GM12878 (cell line): ENCODE measurements at regions not wholly inside any gene's neighbourhood (a gene's known extent, or its start where the extent isn't known, plus 50 kb on each side); places are given as distances from the start of the nearest gene placed in this dataset.

Experiments
- ATAC-seq: fragments of 200-7000 bp; cut with Tn5 transposase; 3 replicates; pipeline ENCODE4 v1.9.1; 2020; ENCODE audit warnings: mild to moderate bottlenecking, moderate library complexity
- BruUV-seq: library from RNA; stranded (reverse); fragments of 400-500 nt; replicated peaks from 2 replicates; lab custom pipeline; 2021; lab: Mats Ljungman, UMichigan
- CTCF ChIA-PET: fragments of 300-600 bp; sonication (Branson Sonifier 250); formaldehyde crosslinking; extraction: SDS; loops from one replicate; lab custom pipeline; 2021; ENCODE audit warnings: inconsistent platforms; lab: Yijun Ruan, JAX
- POLR2A ChIA-PET: fragments of 350-600 bp; formaldehyde crosslinking; extraction: SDS; loops from one replicate; lab custom pipeline; 2021; ENCODE audit warnings: inconsistent platforms; lab: Charles Lee
- RAD21 ChIA-PET: fragments of 300-600 bp; sonication (Branson Sonifier 250); formaldehyde crosslinking; loops from one replicate; lab custom pipeline; 2023; ENCODE audit warnings: antibody characterized with exemption; ENCODE audit not compliant: unreplicated experiment; lab: Charles Lee
- SMC1A ChIA-PET: fragments of 300-600 bp; sonication (Branson Sonifier 250); formaldehyde crosslinking; loops from one replicate; lab custom pipeline; 2023; ENCODE audit not compliant: unreplicated experiment, uncharacterized antibody; lab: Charles Lee
- DNase-seq: peaks from one replicate; pipeline ENCODE4 v3.0.0-alpha.2; 2011; ENCODE audit warnings: low read depth, low spot score
- FAIRE-seq: peaks from 3 replicates; lab custom pipeline; 2011; peaks lifted over from hg19 to GRCh38; lab: Jason Lieb, UNC
- H2AFZ ChIP-seq: 2 replicates; pipeline ENCODE4 v1.6.0; 2011; ENCODE audit warnings: low read depth, low read length, control low read depth; ENCODE audit not compliant: control insufficient read depth
- H3K27ac ChIP-seq: 2 replicates; pipeline ENCODE4 v1.5.1; 2011; ENCODE audit warnings: control low read depth; ENCODE audit not compliant: control insufficient read depth, insufficient read depth
- H3K27me3 ChIP-seq, 2 experiments: replicated peaks in 1 of 2; 2 replicates each; pipeline versions ENCODE4 v1.6.0 to v1.6.1; 2011; ENCODE audit warnings: low read length in 1 of 2; ENCODE audit not compliant: control insufficient read depth in 2 of 2, insufficient read depth in 2 of 2
- H3K36me3 ChIP-seq, 2 experiments: 2 replicates each; pipeline ENCODE4 v1.5.1; 2011; ENCODE audit warnings: low read length in 1 of 2; ENCODE audit not compliant: control insufficient read depth in 2 of 2, insufficient read depth in 2 of 2
- H3K4me1 ChIP-seq: 2 replicates; pipeline ENCODE4 v1.6.1; 2011; ENCODE audit warnings: mild to moderate bottlenecking, low read length, moderate library complexity, mixed read lengths; ENCODE audit not compliant: control insufficient read depth, insufficient read depth
- H3K4me2 ChIP-seq: 2 replicates; pipeline ENCODE4 v1.6.0; 2011; ENCODE audit warnings: control low read depth; ENCODE audit not compliant: control insufficient read depth, insufficient read depth
- H3K4me3 ChIP-seq: fragments of 200-600 bp; sonication (generic); 2 replicates; pipeline ENCODE4 v1.5.1; 2016
- H3K79me2 ChIP-seq: 2 replicates; pipeline ENCODE4 v1.6.0; 2011; ENCODE audit warnings: low read length; ENCODE audit not compliant: control insufficient read depth, insufficient read depth
- H3K9ac ChIP-seq: 2 replicates; pipeline ENCODE4 v1.8.0; 2011; ENCODE audit warnings: low read length, control low read depth, mixed read lengths; ENCODE audit not compliant: control insufficient read depth, insufficient read depth
- H3K9me3 ChIP-seq: replicated peaks from 3 replicates; pipeline ENCODE4 v1.5.1; 2011; ENCODE audit warnings: mild to moderate bottlenecking, low read length; ENCODE audit not compliant: control insufficient read depth, insufficient read depth
- H4K20me1 ChIP-seq: 2 replicates; pipeline ENCODE4 v1.6.0; 2011; ENCODE audit not compliant: control insufficient read depth, insufficient read depth
- CBFB ChIP-seq: IDR thresholded peaks from 2 replicates; pipeline ENCODE4 v1.6.1; 2016; ENCODE audit warnings: antibody characterized with exemption, low read depth
- EZH2 ChIP-seq: IDR thresholded peaks from 2 replicates; pipeline ENCODE4 v1.6.1; 2012; ENCODE audit warnings: low read depth, mild to moderate bottlenecking, control low read depth, inconsistent platforms, low read length, borderline replicate concordance; ENCODE audit not compliant: control insufficient read depth
- KAT2A ChIP-seq: conservative IDR thresholded peaks from 2 replicates; pipeline ENCODE4 v1.6.1; 2011; ENCODE audit warnings: low read depth, low read length; ENCODE audit not compliant: control insufficient read depth
- MEF2B ChIP-seq: fragments of 450-650 bp; IDR thresholded peaks from 2 replicates; pipeline ENCODE4 v1.6.1; 2018; ENCODE audit warnings: mild to moderate bottlenecking, moderate library complexity; ENCODE audit not compliant: partially characterized antibody, poor library complexity, severe bottlenecking
- NBN ChIP-seq: fragments of 450-650 bp; IDR thresholded peaks from 2 replicates; pipeline ENCODE4 v1.6.1; 2016
- RELA ChIP-seq: fragments of 450-650 bp; IDR thresholded peaks from 2 replicates; pipeline ENCODE4 v1.8.0; 2014; ENCODE audit warnings: borderline replicate concordance; ENCODE audit not compliant: partially characterized antibody
- YY1 ChIP-seq: IDR thresholded peaks from 2 replicates; pipeline ENCODE4 v1.6.1; 2011; ENCODE audit warnings: low read depth, mild to moderate bottlenecking, low read length
- WGBS: methylation state at CpG from one replicate; pipeline ENCODE4 v1.1.6; 2016; ENCODE audit warnings: low lambda C conversion rate; ENCODE audit not compliant: insufficient replicate concordance, insufficient coverage; ENCODE audit errors: missing lambda C conversion rate; 5-methylcytosine and 5-hydroxymethylcytosine counted together
- in situ Hi-C: fragments of 300-500 bp; cut with MboI; formaldehyde crosslinking; loops from 9 replicates; pipeline ENCODE4 v1.14.3; 2018; ENCODE audit warnings: mixed read lengths
- intact Hi-C: fragments of 100-400 bp; cut with micrococcal nuclease; formaldehyde crosslinking; loops from one replicate; pipeline ENCODE4 v1.14.2; 2022; ENCODE audit not compliant: unreplicated experiment
- TF ChIP-seq, protein P1 (sequence below): fragments of 450-650 bp; IDR thresholded peaks from 2 replicates; pipeline ENCODE4 v1.6.1; 2017; ENCODE audit warnings: mild to moderate bottlenecking, moderate library complexity
- TF ChIP-seq, protein P2 (sequence below): IDR thresholded peaks from 2 replicates; pipeline ENCODE4 v1.6.1; 2011; ENCODE audit warnings: borderline replicate concordance, low read depth, mild to moderate bottlenecking, moderate library complexity, mixed read lengths, low read length; ENCODE audit not compliant: insufficient read depth; ENCODE audit errors: extremely low read length
- TF ChIP-seq, protein P3 (sequence below): fragments of 450-650 bp; formaldehyde crosslinking; IDR thresholded peaks from 2 replicates; pipeline ENCODE4 v1.4.0; 2022; ENCODE audit warnings: mild to moderate bottlenecking, moderate library complexity

DNA sequence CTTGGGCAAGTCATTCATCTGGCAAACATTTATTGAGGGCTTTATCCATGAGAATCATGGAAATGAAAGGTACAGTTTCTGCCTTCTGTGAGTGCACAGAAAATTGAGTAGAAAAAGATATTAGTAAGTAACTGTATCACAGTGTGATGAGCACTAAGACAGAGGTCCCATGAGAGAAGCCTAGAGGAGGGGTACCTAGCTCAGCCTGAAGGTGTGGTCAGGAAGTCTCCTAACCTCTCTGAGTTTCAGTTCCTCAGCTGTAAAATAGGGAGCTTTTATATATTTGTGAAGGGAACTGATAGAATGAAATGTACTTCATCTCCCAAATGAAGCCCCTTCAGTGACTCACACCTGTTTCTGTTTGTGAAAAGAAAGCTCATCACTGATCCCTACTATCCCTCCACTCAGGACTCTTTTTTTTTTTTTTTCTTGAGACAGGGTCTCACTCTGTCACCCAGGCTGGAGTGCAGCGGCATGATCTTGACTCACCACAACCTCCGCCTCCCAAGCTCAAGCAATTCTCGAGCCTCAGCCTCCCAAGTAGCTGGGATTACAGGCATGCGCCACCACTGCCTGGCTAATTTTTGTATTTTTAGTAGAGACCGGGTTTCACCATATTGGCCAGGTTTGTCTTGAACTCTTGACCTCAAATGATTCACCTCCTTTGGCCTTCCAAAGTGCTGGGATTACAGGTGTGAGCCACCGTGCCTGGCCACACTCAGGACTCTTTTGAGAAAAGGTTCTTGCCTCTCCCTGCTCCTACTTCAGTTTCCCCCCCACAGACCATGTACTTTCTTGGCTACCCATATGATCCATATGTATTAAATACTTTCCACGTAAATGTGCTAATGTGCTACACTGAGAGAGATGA lies 93.7 kb upstream of the FUT8 start (continued):
- peak; percentile 80 for TF ChIP-seq MEF2B
- no peak for TF ChIP-seq NBN
- TF ChIP-seq CBFB = peak; percentile 69; the same call in 1 of the 2 replicates

- Histone ChIP-seq H3K9ac (peak overlapping the region; percentile 68), H2AFZ (peak overlapping the region; percentile 62), H3K9me3 (peaks cover 5% of the 10 kb centered on the region; the same call in 2 of the 3 replicates), H4K20me1 (no peaks in the 10 kb centered on the region), H3K36me3 (no peaks in the 10 kb centered on the region), H3K79me2 (peaks cover 26% of the 10 kb centered on the region), H3K4me3 (no peak overlapping the region), H3K27me3 (no peaks in the 10 kb centered on the region), H3K4me1 (peaks cover 51% of the 10 kb centered on the region), H3K4me2 (peak overlapping the region; percentile 85), H3K27ac (peak overlapping the region; percentile 94)
- FAIRE-seq (no peak), DNase-seq (no peak), ATAC-seq (peak; percentile 42)
- ChIA-PET CTCF (interaction anchor here (0.6 to 7.0 kb wide), 17 partner anchors 9 to 504 kb away, joined by 3 to 67 read pairs (median 5); partner anchors contain the start of gene FUT8), SMC1A (interaction anchor here (1.1 to 10.6 kb wide), 23 partner anchors 9 to 504 kb away, joined by 3 to 391 read pairs (median 6); partner anchors contain the start of gene FUT8), RAD21 (interaction anchor here (0.6 to 9.4 kb wide), 15 partner anchors 10 to 504 kb away, joined by 3 to 272 read pairs (median 5); partner anchors contain the start of gene FUT8), POLR2A (interaction anchor here (0.7 to 9.6 kb wide), 12 partner anchors 9 to 140 kb away, joined by 3 to 223 read pairs (median 4); partner anchors contain the start of gene FUT8)
- 0% methylated on average over 2 of the region's 2 CpGs for WGBS
- no TSS peak for BruUV-seq
- intact Hi-C loops = loop anchor here (1.0 kb wide), 1 partner anchor 17 kb away; no protein-coding TSS in a partner anchor
- in situ Hi-C loops = no loop called here
- TF ChIP-seq, protein P1, sequence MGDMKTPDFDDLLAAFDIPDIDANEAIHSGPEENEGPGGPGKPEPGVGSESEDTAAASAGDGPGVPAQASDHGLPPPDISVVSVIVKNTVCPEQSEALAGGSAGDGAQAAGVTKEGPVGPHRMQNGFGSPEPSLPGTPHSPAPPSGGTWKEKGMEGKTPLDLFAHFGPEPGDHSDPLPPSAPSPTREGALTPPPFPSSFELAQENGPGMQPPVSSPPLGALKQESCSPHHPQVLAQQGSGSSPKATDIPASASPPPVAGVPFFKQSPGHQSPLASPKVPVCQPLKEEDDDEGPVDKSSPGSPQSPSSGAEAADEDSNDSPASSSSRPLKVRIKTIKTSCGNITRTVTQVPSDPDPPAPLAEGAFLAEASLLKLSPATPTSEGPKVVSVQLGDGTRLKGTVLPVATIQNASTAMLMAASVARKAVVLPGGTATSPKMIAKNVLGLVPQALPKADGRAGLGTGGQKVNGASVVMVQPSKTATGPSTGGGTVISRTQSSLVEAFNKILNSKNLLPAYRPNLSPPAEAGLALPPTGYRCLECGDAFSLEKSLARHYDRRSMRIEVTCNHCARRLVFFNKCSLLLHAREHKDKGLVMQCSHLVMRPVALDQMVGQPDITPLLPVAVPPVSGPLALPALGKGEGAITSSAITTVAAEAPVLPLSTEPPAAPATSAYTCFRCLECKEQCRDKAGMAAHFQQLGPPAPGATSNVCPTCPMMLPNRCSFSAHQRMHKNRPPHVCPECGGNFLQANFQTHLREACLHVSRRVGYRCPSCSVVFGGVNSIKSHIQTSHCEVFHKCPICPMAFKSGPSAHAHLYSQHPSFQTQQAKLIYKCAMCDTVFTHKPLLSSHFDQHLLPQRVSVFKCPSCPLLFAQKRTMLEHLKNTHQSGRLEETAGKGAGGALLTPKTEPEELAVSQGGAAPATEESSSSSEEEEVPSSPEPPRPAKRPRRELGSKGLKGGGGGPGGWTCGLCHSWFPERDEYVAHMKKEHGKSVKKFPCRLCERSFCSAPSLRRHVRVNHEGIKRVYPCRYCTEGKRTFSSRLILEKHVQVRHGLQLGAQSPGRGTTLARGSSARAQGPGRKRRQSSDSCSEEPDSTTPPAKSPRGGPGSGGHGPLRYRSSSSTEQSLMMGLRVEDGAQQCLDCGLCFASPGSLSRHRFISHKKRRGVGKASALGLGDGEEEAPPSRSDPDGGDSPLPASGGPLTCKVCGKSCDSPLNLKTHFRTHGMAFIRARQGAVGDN = peak; percentile 15; the same call in 1 of the 2 replicates
- TF ChIP-seq MEF2B (peak; percentile 84), KAT2A (no peak), EZH2 (no peak), RELA (no peak), YY1 (no peak)
- TF ChIP-seq, protein P2, sequence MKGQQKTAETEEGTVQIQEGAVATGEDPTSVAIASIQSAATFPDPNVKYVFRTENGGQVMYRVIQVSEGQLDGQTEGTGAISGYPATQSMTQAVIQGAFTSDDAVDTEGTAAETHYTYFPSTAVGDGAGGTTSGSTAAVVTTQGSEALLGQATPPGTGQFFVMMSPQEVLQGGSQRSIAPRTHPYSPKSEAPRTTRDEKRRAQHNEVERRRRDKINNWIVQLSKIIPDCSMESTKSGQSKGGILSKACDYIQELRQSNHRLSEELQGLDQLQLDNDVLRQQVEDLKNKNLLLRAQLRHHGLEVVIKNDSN = no peak
- TF ChIP-seq, protein P3, sequence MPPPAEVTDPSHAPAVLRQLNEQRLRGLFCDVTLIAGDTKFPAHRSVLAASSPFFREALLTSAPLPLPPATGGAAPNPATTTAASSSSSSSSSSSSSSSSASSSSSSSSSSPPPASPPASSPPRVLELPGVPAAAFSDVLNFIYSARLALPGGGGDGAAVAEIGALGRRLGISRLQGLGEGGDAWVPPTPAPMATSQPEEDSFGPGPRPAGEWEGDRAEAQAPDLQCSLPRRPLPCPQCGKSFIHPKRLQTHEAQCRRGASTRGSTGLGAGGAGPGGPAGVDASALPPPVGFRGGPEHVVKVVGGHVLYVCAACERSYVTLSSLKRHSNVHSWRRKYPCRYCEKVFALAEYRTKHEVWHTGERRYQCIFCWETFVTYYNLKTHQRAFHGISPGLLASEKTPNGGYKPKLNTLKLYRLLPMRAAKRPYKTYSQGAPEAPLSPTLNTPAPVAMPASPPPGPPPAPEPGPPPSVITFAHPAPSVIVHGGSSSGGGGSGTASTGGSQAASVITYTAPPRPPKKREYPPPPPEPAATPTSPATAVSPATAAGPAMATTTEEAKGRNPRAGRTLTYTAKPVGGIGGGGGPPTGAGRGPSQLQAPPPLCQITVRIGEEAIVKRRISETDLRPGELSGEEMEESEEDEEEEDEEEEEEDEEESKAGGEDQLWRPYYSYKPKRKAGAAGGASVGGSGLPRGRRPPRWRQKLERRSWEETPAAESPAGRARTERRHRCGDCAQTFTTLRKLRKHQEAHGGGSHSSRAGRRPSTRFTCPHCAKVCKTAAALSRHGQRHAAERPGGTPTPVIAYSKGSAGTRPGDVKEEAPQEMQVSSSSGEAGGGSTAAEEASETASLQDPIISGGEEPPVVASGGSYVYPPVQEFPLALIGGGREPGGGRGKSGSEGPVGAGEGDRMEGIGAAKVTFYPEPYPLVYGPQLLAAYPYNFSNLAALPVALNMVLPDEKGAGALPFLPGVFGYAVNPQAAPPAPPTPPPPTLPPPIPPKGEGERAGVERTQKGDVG = 0 out of 2 replicates have a peak, but pooled peaks have one; percentile 29
These were observed 91.7 kb upstream of the FUT8 start for GRCh38 chr14:65320661-65321308.
